ENCODE measurements at regions not wholly inside any gene's neighbourhood (a gene's known extent, or its start where the extent isn't known, plus 50 kb on each side); places are given as distances from the start of the nearest gene placed in this dataset.

DNA sequence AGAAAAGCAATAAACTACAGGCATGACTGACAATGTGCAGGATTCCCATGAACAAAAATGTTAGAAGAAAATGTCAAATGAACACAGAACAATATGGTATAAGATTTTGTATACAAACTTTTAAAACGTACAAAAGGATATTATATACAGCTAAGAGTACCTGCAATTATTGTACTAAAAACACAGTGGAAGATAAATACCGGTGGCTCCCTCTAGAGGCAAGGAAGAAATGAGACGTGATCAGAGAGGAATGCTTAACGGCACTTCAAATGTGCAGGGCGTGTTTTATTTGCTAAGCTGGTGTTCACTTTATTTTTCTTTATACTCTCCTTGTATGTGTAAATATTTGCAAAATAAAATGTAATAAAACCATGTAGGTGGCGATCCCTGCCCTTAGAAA, 191.8 kb upstream of the SAMSN1 start:
- TF ChIP-seq, protein P1, sequence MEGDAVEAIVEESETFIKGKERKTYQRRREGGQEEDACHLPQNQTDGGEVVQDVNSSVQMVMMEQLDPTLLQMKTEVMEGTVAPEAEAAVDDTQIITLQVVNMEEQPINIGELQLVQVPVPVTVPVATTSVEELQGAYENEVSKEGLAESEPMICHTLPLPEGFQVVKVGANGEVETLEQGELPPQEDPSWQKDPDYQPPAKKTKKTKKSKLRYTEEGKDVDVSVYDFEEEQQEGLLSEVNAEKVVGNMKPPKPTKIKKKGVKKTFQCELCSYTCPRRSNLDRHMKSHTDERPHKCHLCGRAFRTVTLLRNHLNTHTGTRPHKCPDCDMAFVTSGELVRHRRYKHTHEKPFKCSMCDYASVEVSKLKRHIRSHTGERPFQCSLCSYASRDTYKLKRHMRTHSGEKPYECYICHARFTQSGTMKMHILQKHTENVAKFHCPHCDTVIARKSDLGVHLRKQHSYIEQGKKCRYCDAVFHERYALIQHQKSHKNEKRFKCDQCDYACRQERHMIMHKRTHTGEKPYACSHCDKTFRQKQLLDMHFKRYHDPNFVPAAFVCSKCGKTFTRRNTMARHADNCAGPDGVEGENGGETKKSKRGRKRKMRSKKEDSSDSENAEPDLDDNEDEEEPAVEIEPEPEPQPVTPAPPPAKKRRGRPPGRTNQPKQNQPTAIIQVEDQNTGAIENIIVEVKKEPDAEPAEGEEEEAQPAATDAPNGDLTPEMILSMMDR (IDR thresholded peaks at IDR 0.05; ENCODE audit: low read depth, low read length), result peak; percentile 54
- no peak for TF ChIP-seq POLR2A (IDR thresholded peaks at IDR 0.05; ENCODE audit: extremely low read depth, insufficient read length)
- no peak for TF ChIP-seq MYC (IDR thresholded peaks at IDR 0.05; ENCODE audit: low read depth, low read length)
- TF ChIP-seq, protein P2, sequence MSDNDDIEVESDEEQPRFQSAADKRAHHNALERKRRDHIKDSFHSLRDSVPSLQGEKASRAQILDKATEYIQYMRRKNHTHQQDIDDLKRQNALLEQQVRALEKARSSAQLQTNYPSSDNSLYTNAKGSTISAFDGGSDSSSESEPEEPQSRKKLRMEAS (IDR thresholded peaks at IDR 0.05; ENCODE audit: low read depth, low read length), result no peak
